PC-3 (cell line): ENCODE measurements at regions not wholly inside any gene's neighbourhood (a gene's known extent, or its start where the extent isn't known, plus 50 kb on each side); places are given as distances from the start of the nearest gene placed in this dataset.

Experiments
- ATAC-seq: fragments of 200-7000 bp; cut with Tn5 transposase; 2 replicates; pipeline ENCODE4 v1.9.1; 2020; ENCODE audit warnings: mild to moderate bottlenecking, moderate library complexity
- BruUV-seq: library from RNA; stranded (reverse); fragments of 400-500 nt; replicated peaks from 2 replicates; lab custom pipeline; 2021; lab: Mats Ljungman, UMichigan
- CTCF ChIA-PET: fragments of 300-600 bp; sonication (Branson Sonifier 250); formaldehyde crosslinking; loops from one replicate; lab custom pipeline; 2022; ENCODE audit warnings: antibody characterized with exemption; lab: Charles Lee
- POLR2A ChIA-PET: fragments of 300-600 bp; sonication (Branson Sonifier 250); formaldehyde crosslinking; loops from one replicate; lab custom pipeline; 2022; ENCODE audit warnings: antibody characterized with exemption; ENCODE audit not compliant: unreplicated experiment; lab: Charles Lee
- DNase-seq: peaks from one replicate; pipeline ENCODE4 v3.0.0-alpha.2; 2015
- H2AFZ ChIP-seq: fragments of 300-600 bp; sonication (generic); 2 replicates; pipeline ENCODE4 v1.6.0; 2016; ENCODE audit warnings: antibody characterized with exemption, low read length
- H3F3A ChIP-seq: fragments of 300-600 bp; sonication (generic); one replicate; pipeline ENCODE4 v1.6.0; 2017; ENCODE audit warnings: antibody characterized with exemption, low read length, control low read depth, mild to moderate bottlenecking; ENCODE audit not compliant: unreplicated experiment
- H3K27ac ChIP-seq: fragments of 300-600 bp; sonication (generic); 2 replicates; pipeline ENCODE4 v1.5.1; 2016; ENCODE audit warnings: mild to moderate bottlenecking, low read length
- H3K27me3 ChIP-seq: fragments of 300-600 bp; sonication (generic); 2 replicates; pipeline ENCODE4 v1.6.1; 2016; ENCODE audit warnings: low read length, mixed read lengths
- H3K36me3 ChIP-seq: fragments of 300-600 bp; sonication (generic); 2 replicates; pipeline ENCODE4 v1.6.1; 2016; ENCODE audit warnings: low read depth, mixed run types, low read length, mixed read lengths
- H3K4me1 ChIP-seq: fragments of 300-600 bp; sonication (generic); 2 replicates; pipeline ENCODE4 v1.5.1; 2016; ENCODE audit warnings: low read length; ENCODE audit not compliant: insufficient read depth
- H3K4me2 ChIP-seq: fragments of 300-600 bp; sonication (generic); 2 replicates; pipeline ENCODE4 v1.6.0; 2016; ENCODE audit warnings: low read length
- H3K4me3 ChIP-seq: fragments of 300-600 bp; sonication (generic); 2 replicates; pipeline ENCODE4 v1.5.1; 2016; ENCODE audit warnings: mild to moderate bottlenecking, low read length, mixed read lengths
- H3K79me2 ChIP-seq: fragments of 300-600 bp; sonication (generic); 2 replicates; pipeline ENCODE4 v1.6.1; 2017; ENCODE audit warnings: low read length, mixed read lengths
- H3K9ac ChIP-seq: fragments of 300-600 bp; sonication (generic); 2 replicates; pipeline ENCODE4 v1.6.0; 2016; ENCODE audit warnings: mild to moderate bottlenecking, low read length
- H3K9me2 ChIP-seq: fragments of 300-600 bp; sonication (generic); replicated peaks from 2 replicates; pipeline ENCODE4 v1.6.1; 2016; ENCODE audit warnings: mixed run types, low read length, mixed read lengths
- H3K9me3 ChIP-seq: fragments of 300-600 bp; sonication (generic); 2 replicates; pipeline ENCODE4 v1.6.1; 2016; ENCODE audit warnings: low read length, mixed read lengths
- H4K20me1 ChIP-seq: fragments of 300-600 bp; sonication (generic); 2 replicates; pipeline ENCODE4 v1.6.1; 2016; ENCODE audit warnings: low read length, mixed read lengths
- EZH2 ChIP-seq: fragments of 300-600 bp; sonication (generic); IDR thresholded peaks from one replicate; pipeline ENCODE4 v1.6.1; 2017; ENCODE audit warnings: antibody characterized with exemption, mild to moderate bottlenecking, low read length; ENCODE audit not compliant: unreplicated experiment
- EZH2phosphoT487 ChIP-seq: fragments of 300-600 bp; sonication (generic); IDR thresholded peaks from 2 replicates; pipeline ENCODE4 v1.6.1; 2018; ENCODE audit warnings: mild to moderate bottlenecking, antibody characterized with exemption, low read length, borderline replicate concordance
- intact Hi-C: fragments of 100-400 bp; cut with micrococcal nuclease; formaldehyde crosslinking; loops from 2 replicates; pipeline ENCODE4 v1.9.0; 2023
- TF ChIP-seq, protein P1 (sequence below): fragments of 300-600 bp; sonication (generic); conservative IDR thresholded peaks from 2 replicates; pipeline ENCODE4 v1.5.1; 2017; ENCODE audit warnings: antibody characterized with exemption, low read depth, mild to moderate bottlenecking, low read length

DNA sequence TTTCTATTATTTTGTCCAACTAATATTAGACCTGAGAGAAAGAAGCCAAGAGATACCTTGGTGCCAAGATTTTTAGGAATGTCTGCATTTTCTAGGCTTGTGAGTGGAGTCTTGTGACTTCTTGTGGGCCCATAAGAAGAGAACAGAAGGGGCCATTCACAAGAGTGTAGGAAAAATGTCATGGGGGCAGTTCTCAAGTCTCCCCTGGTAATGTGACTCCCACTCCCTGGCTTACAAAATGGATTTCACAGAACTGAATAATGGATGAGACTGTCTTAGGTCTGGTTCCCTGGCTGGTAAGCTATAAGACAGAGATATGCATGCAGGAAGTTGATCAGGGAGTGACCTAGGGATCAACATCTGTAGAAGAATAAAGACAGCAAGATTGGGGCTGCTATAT, 181.3 kb downstream of the CBLN1 start:
- CTCF ChIA-PET = no interaction called here

DNA sequence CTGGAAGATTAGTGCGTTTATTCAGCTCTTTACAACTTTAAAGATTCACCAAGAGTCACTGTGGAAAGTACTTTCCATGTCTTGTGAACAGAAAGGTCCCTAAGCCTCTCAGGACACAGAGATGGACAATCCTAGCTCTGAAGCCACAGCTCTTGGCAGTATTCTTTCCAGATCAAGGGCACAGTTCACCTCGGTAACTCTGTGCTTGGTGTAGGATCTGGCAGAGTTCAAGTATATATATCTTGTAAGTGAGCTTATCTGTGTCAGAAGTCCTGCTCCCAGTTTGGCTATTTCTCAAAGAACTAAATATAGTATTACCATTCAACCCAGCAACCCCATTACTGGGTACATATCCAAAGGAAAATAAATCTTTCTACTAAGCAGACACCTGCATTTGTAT, 183.7 kb downstream of the CBLN1 start:
- Histone ChIP-seq H3K9ac (no peak overlapping the region), H3K9me2 (no peaks in the 10 kb centered on the region), H3K4me3 (no peak overlapping the region), H2AFZ (no peak overlapping the region), H3K4me2 (no peak overlapping the region), H3K79me2 (no peaks in the 10 kb centered on the region), H3K27ac (no peak overlapping the region), H3K9me3 (no peaks in the 10 kb centered on the region), H3K4me1 (no peaks in the 10 kb centered on the region), H4K20me1 (no peaks in the 10 kb centered on the region), H3K36me3 (no peaks in the 10 kb centered on the region), H3K27me3 (peaks cover 21% of the 10 kb centered on the region), H3F3A (no peaks in the 10 kb centered on the region)
- no TSS peak for BruUV-seq
- intact Hi-C loops = no loop called here
- no peak for ATAC-seq
- TF ChIP-seq, protein P1, sequence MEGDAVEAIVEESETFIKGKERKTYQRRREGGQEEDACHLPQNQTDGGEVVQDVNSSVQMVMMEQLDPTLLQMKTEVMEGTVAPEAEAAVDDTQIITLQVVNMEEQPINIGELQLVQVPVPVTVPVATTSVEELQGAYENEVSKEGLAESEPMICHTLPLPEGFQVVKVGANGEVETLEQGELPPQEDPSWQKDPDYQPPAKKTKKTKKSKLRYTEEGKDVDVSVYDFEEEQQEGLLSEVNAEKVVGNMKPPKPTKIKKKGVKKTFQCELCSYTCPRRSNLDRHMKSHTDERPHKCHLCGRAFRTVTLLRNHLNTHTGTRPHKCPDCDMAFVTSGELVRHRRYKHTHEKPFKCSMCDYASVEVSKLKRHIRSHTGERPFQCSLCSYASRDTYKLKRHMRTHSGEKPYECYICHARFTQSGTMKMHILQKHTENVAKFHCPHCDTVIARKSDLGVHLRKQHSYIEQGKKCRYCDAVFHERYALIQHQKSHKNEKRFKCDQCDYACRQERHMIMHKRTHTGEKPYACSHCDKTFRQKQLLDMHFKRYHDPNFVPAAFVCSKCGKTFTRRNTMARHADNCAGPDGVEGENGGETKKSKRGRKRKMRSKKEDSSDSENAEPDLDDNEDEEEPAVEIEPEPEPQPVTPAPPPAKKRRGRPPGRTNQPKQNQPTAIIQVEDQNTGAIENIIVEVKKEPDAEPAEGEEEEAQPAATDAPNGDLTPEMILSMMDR = no peak
- TF ChIP-seq EZH2phosphoT487 (no peak), EZH2 (no peak)
- ChIA-PET POLR2A (no interaction called here), CTCF (no interaction called here)
- no peak for DNase-seq

More for the DNA sequence above, 181.3 kb downstream of the CBLN1 start:
- Histone ChIP-seq H3F3A (no peaks in the 10 kb centered on the region), H3K4me3 (no peak overlapping the region), H2AFZ (no peak overlapping the region), H3K36me3 (no peaks in the 10 kb centered on the region), H3K9ac (no peak overlapping the region), H4K20me1 (no peaks in the 10 kb centered on the region), H3K9me3 (no peaks in the 10 kb centered on the region), H3K4me2 (no peak overlapping the region), H3K27ac (no peak overlapping the region), H3K4me1 (no peaks in the 10 kb centered on the region), H3K27me3 (peaks cover 17% of the 10 kb centered on the region), H3K79me2 (no peaks in the 10 kb centered on the region), H3K9me2 (no peaks in the 10 kb centered on the region)
- intact Hi-C loops = no loop called here
- no TSS peak for BruUV-seq
- ATAC-seq = no peak
- DNase-seq = no peak
- POLR2A ChIA-PET = no interaction called here
- TF ChIP-seq EZH2phosphoT487 (no peak), EZH2 (no peak)
- TF ChIP-seq, protein P1 = no peak

DNA sequence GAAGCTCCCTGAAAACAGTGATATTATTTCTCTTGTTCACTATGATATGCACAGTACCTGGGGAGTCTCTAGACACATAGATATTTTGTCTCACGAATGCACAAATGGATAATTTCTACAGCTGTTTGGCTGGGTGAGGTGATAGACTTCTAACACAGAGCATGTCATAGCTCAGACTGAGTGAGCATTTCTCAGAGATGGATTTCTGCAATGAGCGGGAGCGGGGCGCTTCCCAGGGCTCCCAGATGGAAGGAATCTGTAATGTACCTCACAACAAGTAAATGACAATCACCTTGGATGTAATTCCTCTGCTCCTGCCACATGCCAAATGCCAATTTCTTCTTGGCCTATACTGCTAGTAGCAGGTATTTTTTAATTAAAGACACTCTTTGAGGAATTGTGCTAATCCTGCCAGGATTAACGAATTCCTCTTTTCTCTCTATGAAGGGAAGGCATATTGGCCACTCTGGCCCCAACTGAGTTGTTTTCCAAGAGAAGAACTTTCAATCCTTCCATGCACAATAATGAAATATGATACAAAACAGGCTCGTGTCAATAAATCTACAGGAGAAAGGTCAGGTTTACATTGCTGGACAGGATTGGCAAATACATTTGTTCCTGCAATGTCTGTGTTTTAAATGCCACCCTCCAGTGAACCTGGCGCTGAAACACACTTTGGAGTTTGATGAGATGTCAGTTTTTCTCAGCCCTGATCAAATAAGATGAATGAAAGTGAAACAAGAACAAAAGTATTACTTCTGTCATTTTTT, 185.3 kb downstream of the CBLN1 start:
- no peaks in the 10 kb centered on the region for H3F3A ChIP-seq
- H3K79me2 ChIP-seq = no peaks in the 10 kb centered on the region
- H3K9me2 ChIP-seq = no peaks in the 10 kb centered on the region
- peaks cover 21% of the 10 kb centered on the region for H3K27me3 ChIP-seq
- TF ChIP-seq, protein P1 = no peak
- no peak for TF ChIP-seq EZH2phosphoT487
- no peak for TF ChIP-seq EZH2
- no peak overlapping the region for H3K9ac ChIP-seq
- no peak overlapping the region for H2AFZ ChIP-seq
- no peak overlapping the region for H3K4me2 ChIP-seq
- no peak for DNase-seq
- ChIA-PET POLR2A (no interaction called here), CTCF (no interaction called here)
- H3K4me3 ChIP-seq = no peak overlapping the region
- H4K20me1 ChIP-seq = no peaks in the 10 kb centered on the region
- H3K9me3 ChIP-seq = no peaks in the 10 kb centered on the region
- H3K36me3 ChIP-seq = no peaks in the 10 kb centered on the region
- no TSS peak for BruUV-seq
- H3K4me1 ChIP-seq = peaks cover 3% of the 10 kb centered on the region; the same call in 1 of the 2 replicates
- no peak overlapping the region for H3K27ac ChIP-seq
- ATAC-seq = no peak
- intact Hi-C loops = no loop called here
